COLO829 (cell line): ENCODE measurements at regions not wholly inside any gene's neighbourhood (a gene's known extent, or its start where the extent isn't known, plus 50 kb on each side); places are given as distances from the start of the nearest gene placed in this dataset.

Experiments
- DNase-seq: peaks from one replicate; pipeline ENCODE4 v3.0.0; 2012; ENCODE audit warnings: low spot score

- no peak for DNase-seq
Observed at GRCh38 chr5:146254223-146254622, 50.8 kb downstream of the RBM27 start.

GRCh38 chr5:146273109-146273508 lies 65.5 kb upstream of the POU4F3 start:
- DNase-seq = no peak

GRCh38 chr5:146283344-146283761 lies 55.3 kb upstream of the POU4F3 start:
- DNase-seq = peak; percentile 54

- no peak for DNase-seq
Observed at GRCh38 chr5:146284016-146284415, 54.6 kb upstream of the POU4F3 start.
